ENCODE measurements at regions not wholly inside any gene's neighbourhood (a gene's known extent, or its start where the extent isn't known, plus 50 kb on each side); places are given as distances from the start of the nearest gene placed in this dataset.

- no peak for TF ChIP-seq CTCF (IDR thresholded peaks at IDR 0.05; ENCODE audit: extremely low read depth in 1 of 2, insufficient read depth in 1 of 2, low read depth in 1 of 2, low read length in 2 of 2)
- no peak for TF ChIP-seq POLR2A (IDR thresholded peaks at IDR 0.05; ENCODE audit: low read depth, low read length)
- TF ChIP-seq MAX (IDR thresholded peaks at IDR 0.05; ENCODE audit: insufficient read depth, insufficient read length): no peak
- TF ChIP-seq EZH2 (IDR thresholded peaks at IDR 0.05; ENCODE audit: borderline replicate concordance, low read depth, low read length, severe bottlenecking): no peak
Measured at GRCh38 chr3:87778876-87779275, 279.9 kb downstream of the CGGBP1 start.
